Mesothelial cell of epicardium (in vitro differentiated cells): ENCODE measurements at regions not wholly inside any gene's neighbourhood (a gene's known extent, or its start where the extent isn't known, plus 50 kb on each side); places are given as distances from the start of the nearest gene placed in this dataset.

Experiments
- DNase-seq, 2 experiments: peaks; one replicate each; pipeline ENCODE4 v3.0.0; 2021; ENCODE audit warnings: low spot score in 2 of 2; ENCODE audit not compliant: unreplicated experiment in 2 of 2
- H3K27ac Mint-ChIP-seq: 2 replicates; pipeline ENCODE4 v1.8.0; 2021; ENCODE audit warnings: mixed read lengths
- H3K27me3 Mint-ChIP-seq: 2 replicates; pipeline ENCODE4 v1.8.0; 2021; ENCODE audit warnings: low read depth, mixed read lengths
- H3K36me3 Mint-ChIP-seq: 2 replicates; pipeline ENCODE4 v1.8.0; 2021; ENCODE audit warnings: mixed read lengths
- H3K4me1 Mint-ChIP-seq: 2 replicates; pipeline ENCODE4 v1.8.0; 2021; ENCODE audit warnings: mixed read lengths
- H3K4me3 Mint-ChIP-seq: 2 replicates; pipeline ENCODE4 v1.8.0; 2021; ENCODE audit warnings: mild to moderate bottlenecking, moderate library complexity, mixed read lengths
- H3K9me3 Mint-ChIP-seq: 2 replicates; pipeline ENCODE4 v1.8.0; 2021; ENCODE audit warnings: mixed read lengths
- TF ChIP-seq, protein P1 (sequence below): fragments of 200-600 bp; sonication (generic); IDR thresholded peaks from one replicate; pipeline ENCODE4 v1.5.0; 2021; ENCODE audit warnings: antibody characterized with exemption; ENCODE audit not compliant: unreplicated experiment

GRCh38 chr2:196422361-196422760, 217.2 kb upstream of the CCDC150 start:
- Mint-ChIP-seq H3K27me3 (no peaks in the 10 kb centered on the region), H3K9me3 (peaks cover 8% of the 10 kb centered on the region), H3K36me3 (peaks cover 16% of the 10 kb centered on the region), H3K27ac (no peak overlapping the region), H3K4me3 (no peak overlapping the region), H3K4me1 (peaks cover 10% of the 10 kb centered on the region)
- no peak for DNase-seq
- TF ChIP-seq, protein P1, sequence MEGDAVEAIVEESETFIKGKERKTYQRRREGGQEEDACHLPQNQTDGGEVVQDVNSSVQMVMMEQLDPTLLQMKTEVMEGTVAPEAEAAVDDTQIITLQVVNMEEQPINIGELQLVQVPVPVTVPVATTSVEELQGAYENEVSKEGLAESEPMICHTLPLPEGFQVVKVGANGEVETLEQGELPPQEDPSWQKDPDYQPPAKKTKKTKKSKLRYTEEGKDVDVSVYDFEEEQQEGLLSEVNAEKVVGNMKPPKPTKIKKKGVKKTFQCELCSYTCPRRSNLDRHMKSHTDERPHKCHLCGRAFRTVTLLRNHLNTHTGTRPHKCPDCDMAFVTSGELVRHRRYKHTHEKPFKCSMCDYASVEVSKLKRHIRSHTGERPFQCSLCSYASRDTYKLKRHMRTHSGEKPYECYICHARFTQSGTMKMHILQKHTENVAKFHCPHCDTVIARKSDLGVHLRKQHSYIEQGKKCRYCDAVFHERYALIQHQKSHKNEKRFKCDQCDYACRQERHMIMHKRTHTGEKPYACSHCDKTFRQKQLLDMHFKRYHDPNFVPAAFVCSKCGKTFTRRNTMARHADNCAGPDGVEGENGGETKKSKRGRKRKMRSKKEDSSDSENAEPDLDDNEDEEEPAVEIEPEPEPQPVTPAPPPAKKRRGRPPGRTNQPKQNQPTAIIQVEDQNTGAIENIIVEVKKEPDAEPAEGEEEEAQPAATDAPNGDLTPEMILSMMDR, result no peak

GRCh38 chr2:196426122-196426521, 213.4 kb upstream of the CCDC150 start:
- Mint-ChIP-seq H3K9me3 (peaks cover 8% of the 10 kb centered on the region), H3K4me1 (peaks cover 5% of the 10 kb centered on the region), H3K27me3 (no peaks in the 10 kb centered on the region), H3K27ac (no peak overlapping the region), H3K36me3 (peaks cover 16% of the 10 kb centered on the region), H3K4me3 (no peak overlapping the region)
- TF ChIP-seq, protein P1, result no peak
- no peak for DNase-seq

DNA sequence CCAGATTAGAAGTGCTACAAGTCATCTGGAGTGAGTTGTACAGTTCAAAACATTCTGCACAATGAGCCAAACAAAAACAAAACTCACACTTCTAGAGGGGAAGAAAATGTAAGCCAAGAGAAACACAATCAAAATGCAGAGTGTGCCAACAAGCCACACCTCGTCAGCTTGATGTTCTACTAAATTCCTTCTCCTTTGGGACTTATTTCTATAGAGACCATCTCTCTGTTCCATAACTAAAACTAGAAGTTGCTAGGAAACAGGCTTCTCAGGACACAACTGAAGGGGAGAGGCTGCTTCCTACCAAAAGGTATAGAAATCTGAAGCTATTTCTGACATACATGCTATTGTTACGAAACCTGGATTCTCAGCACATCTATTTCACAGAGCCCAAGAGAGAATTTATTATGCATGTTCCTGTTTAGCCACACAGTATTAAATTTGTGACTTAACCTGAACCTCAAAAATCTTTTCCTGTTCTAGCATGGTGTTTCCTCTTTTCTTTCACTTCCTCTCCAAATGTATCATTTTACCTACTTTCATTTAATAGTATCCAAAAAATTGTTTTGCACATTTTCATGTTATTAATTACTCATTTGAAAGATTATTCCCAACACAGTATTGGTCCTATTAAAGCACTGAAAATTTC, 211.4 kb upstream of the CCDC150 start:
- TF ChIP-seq, protein P1, result no peak
- Mint-ChIP-seq H3K36me3 (peaks cover 18% of the 10 kb centered on the region), H3K9me3 (peaks cover 8% of the 10 kb centered on the region), H3K27ac (no peak overlapping the region), H3K27me3 (no peaks in the 10 kb centered on the region), H3K4me1 (peaks cover 4% of the 10 kb centered on the region), H3K4me3 (no peak overlapping the region)
- no peak for DNase-seq

- Mint-ChIP-seq H3K27ac (no peak overlapping the region), H3K4me1 (peaks cover 4% of the 10 kb centered on the region), H3K9me3 (no peaks in the 10 kb centered on the region), H3K4me3 (no peak overlapping the region), H3K36me3 (peaks cover 4% of the 10 kb centered on the region), H3K27me3 (no peaks in the 10 kb centered on the region)
- DNase-seq, result no peak
- TF ChIP-seq, protein P1, result no peak
Measured at GRCh38 chr2:196431076-196431475, 208.4 kb upstream of the CCDC150 start.

DNA sequence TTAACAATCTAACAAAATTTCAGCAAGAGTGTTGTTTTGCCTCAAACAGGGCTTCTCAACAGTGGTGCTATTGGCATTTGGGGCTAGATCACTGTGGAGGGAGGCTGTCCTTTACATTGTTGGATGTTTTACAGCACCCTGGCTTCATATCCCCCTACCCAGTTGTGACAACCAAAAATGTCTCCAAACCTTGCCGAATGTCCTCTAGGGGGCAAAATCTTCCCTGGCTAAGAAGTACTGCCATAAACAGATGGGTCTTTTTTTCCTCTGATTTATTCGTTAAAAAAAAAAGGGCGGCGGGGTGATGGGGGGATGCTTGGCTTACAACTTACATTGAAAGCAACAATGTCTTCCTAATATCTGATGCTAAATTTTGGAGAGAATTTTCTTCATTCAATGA, 207.6 kb upstream of the CCDC150 start:
- H3K4me3 Mint-ChIP-seq, result no peak overlapping the region
- H3K9me3 Mint-ChIP-seq, result no peaks in the 10 kb centered on the region
- no peaks in the 10 kb centered on the region for H3K27me3 Mint-ChIP-seq
- H3K36me3 Mint-ChIP-seq, result peaks cover 2% of the 10 kb centered on the region
- H3K27ac Mint-ChIP-seq, result no peak overlapping the region
- TF ChIP-seq, protein P1, result no peak
- peaks cover 4% of the 10 kb centered on the region for H3K4me1 Mint-ChIP-seq
- DNase-seq, result no peak

GRCh38 chr2:196433116-196433515, 206.4 kb upstream of the CCDC150 start:
- peaks cover 4% of the 10 kb centered on the region for H3K4me1 Mint-ChIP-seq

More at GRCh38 chr2:196433116-196433515, 206.4 kb upstream of the CCDC150 start:
- TF ChIP-seq, protein P1, result no peak
- Mint-ChIP-seq H3K4me3 (no peak overlapping the region), H3K9me3 (no peaks in the 10 kb centered on the region), H3K36me3 (peaks cover 2% of the 10 kb centered on the region), H3K27ac (no peak overlapping the region), H3K27me3 (no peaks in the 10 kb centered on the region)
- no peak for DNase-seq
